Activated B cell treated with CpG ODN at 0.5 μM for 24 hours (primary cell): ENCODE measurements at regions not wholly inside any gene's neighbourhood (a gene's known extent, or its start where the extent isn't known, plus 50 kb on each side); places are given as distances from the start of the nearest gene placed in this dataset.
"Not testable (repeated sequence)": the region's sequence is repeated elsewhere in the genome, so short reads cannot be mapped to it uniquely, and the experiment has no call there.

Experiments used
- ATAC-seq: fragments of 200-7000 bp; cut with Tn5 transposase; one replicate; pipeline ENCODE4 v1.10.0; 2021; ENCODE audit warnings: low read depth, mild to moderate bottlenecking, moderate library complexity
- CTCF ChIA-PET: fragments of 350-600 bp; sonication (Branson Sonifier 250); formaldehyde crosslinking; loops from one replicate; lab custom pipeline; 2021; ENCODE audit warnings: antibody characterized with exemption; lab: Charles Lee
- POLR2A ChIA-PET: fragments of 350-600 bp; sonication (Branson Sonifier 250); formaldehyde crosslinking; loops from one replicate; lab custom pipeline; 2021; ENCODE audit warnings: antibody characterized with exemption; lab: Charles Lee
- DNase-seq: peaks from one replicate; pipeline ENCODE4 v3.0.0; 2022
- H3K27ac Mint-ChIP-seq: one replicate; pipeline ENCODE4 v1.8.0; 2020; ENCODE audit warnings: mixed read lengths
- H3K27me3 Mint-ChIP-seq: one replicate; pipeline ENCODE4 v1.8.0; 2021; ENCODE audit warnings: mixed read lengths
- H3K36me3 Mint-ChIP-seq: one replicate; pipeline ENCODE4 v1.8.0; 2021; ENCODE audit warnings: low read depth, mixed read lengths
- H3K4me1 Mint-ChIP-seq: one replicate; pipeline ENCODE4 v1.8.0; 2021; ENCODE audit warnings: mixed read lengths
- H3K4me3 Mint-ChIP-seq: one replicate; pipeline ENCODE4 v1.8.0; 2020; ENCODE audit warnings: mild to moderate bottlenecking, mixed read lengths
- H3K9me3 Mint-ChIP-seq: one replicate; pipeline ENCODE4 v1.8.0; 2020; ENCODE audit warnings: mixed read lengths
- CTCF ChIP-seq: fragments of 200-600 bp; IDR thresholded peaks from one replicate; pipeline ENCODE4 v1.8.0; 2022; ENCODE audit warnings: antibody characterized with exemption, mild to moderate bottlenecking
- intact Hi-C: fragments of 100-400 bp; cut with micrococcal nuclease; formaldehyde crosslinking; loops from one replicate; pipeline ENCODE4 v1.15.1; 2024

DNA sequence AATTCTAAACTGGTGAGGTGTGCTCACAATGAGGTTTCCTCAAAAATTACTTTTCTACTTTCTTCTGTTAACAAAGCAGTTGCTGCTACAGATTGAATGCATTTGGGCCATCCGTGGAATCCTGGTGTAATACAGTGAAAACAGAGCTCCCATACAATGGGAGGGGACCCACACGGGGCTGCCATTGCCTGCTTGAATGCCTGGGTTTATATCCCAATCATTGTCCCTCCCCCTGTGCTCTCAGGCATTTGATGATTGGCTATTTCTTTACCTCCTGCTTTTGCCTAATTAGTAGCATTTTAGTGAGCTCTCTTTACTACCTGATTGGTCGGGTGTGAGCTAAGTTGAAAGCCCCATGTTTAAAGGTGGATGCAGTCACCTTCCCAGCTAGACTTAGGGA lies 52.9 kb upstream of the CSF1 start:
- ATAC-seq, H3K4me1 Mint-ChIP-seq, H3K36me3 Mint-ChIP-seq, DNase-seq, CTCF ChIA-PET, H3K4me3 Mint-ChIP-seq, H3K27ac Mint-ChIP-seq, POLR2A ChIA-PET, intact Hi-C loops, H3K9me3 Mint-ChIP-seq: not testable (repeated sequence)
- peaks cover 29% of the 10 kb centered on the region for H3K27me3 Mint-ChIP-seq

GRCh38 chr1:109855986-109856385 lies 54.7 kb upstream of the CSF1 start:
- H3K27me3 Mint-ChIP-seq = peaks cover 32% of the 10 kb centered on the region
- H3K36me3 Mint-ChIP-seq, H3K4me1 Mint-ChIP-seq, ATAC-seq, H3K4me3 Mint-ChIP-seq, CTCF ChIA-PET, H3K27ac Mint-ChIP-seq, H3K9me3 Mint-ChIP-seq, DNase-seq, intact Hi-C loops, POLR2A ChIA-PET: not testable (repeated sequence)

DNA sequence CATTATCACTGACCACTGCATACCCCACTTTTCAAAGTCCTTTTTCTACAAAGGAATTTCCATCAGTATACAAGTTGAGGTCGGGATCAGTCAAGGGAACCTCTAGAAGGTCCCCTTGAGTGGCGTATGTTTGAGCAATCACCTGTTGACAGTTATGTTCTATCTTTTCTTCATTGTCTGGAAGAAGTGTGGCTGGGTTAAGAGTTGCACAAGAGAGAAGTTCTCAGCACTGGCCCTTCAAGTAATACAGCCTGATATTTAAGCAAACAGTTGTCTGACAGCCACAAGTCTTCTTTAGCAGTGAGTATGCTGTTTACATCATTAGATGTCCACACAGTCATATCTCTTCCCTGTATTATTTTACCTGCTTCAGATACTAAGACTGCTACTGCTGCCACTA lies 56.7 kb upstream of the CSF1 start:
- H3K9me3 Mint-ChIP-seq, DNase-seq, CTCF ChIA-PET, POLR2A ChIA-PET, H3K36me3 Mint-ChIP-seq, H3K27ac Mint-ChIP-seq, H3K4me3 Mint-ChIP-seq, intact Hi-C loops, ATAC-seq, H3K4me1 Mint-ChIP-seq: not testable (repeated sequence)
- peaks cover 21% of the 10 kb centered on the region for H3K27me3 Mint-ChIP-seq

DNA sequence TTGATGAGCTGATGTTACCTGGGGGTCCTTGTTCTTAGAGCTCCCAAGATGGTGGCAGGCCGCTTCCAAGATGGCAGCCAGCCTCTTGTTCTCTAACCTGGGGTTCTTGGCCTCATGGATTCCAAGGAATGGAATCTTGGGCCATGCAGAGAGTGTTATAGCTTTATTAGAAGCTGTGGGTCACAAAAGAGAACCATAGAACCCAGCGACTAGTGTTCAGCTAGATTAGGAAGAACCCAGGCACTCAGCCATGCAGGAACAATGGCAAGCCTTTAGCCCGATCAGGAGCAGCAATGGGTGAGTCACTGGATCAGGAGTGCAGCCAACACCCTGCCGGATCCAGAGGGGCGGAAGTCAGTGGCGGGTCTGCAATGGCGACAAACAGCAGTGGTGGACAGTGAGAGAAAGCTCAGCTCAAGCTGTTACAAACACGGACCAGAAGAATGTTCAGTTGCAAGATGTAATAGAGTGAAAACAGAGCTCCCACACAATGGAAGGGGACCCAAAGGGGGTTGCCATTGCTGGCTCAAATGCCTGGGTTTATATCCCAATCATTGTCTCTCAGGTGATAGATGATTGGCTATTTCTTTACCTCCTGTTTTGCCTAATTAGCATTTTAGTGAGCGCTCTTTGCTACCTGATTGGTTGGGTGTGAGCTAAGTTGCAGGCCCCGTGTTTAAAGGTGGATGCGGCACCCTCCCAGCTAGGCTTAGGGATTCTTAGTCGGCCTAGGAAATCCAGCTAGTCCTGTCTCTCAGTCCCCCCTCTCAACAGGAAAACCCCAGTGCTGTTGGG lies 58.2 kb upstream of the CSF1 start:
- POLR2A ChIA-PET, intact Hi-C loops, H3K4me1 Mint-ChIP-seq, DNase-seq, ATAC-seq, H3K36me3 Mint-ChIP-seq, H3K27ac Mint-ChIP-seq, H3K9me3 Mint-ChIP-seq, CTCF ChIA-PET, H3K4me3 Mint-ChIP-seq: not testable (repeated sequence)
- H3K27me3 Mint-ChIP-seq = peaks cover 13% of the 10 kb centered on the region

DNA sequence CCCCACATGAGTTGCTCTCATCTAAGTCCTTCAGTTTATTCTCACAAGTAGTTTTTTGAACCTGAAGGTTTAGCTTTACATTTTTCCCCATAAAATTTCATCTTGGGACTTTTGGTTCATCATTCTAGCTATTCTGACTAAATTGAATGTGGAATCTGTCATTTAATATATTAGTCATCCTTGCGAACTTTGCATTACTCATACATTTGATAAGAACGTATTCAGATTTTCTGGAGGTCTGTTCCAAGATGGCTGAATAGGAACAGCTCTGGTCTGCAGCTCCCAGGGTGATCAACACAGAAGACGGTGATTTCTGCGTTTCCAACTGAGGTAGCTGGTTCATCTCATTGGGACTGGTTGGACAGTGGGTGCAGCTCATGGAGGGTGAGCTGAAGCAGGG lies 59.8 kb upstream of the CSF1 start:
- Mint-ChIP-seq H3K4me3 (no peak overlapping the region), H3K27me3 (peaks cover 3% of the 10 kb centered on the region), H3K4me1 (no peaks in the 10 kb centered on the region), H3K36me3 (no peaks in the 10 kb centered on the region), H3K9me3 (no peaks in the 10 kb centered on the region), H3K27ac (no peak overlapping the region)
- intact Hi-C loops = no loop called here
- ChIA-PET POLR2A (no interaction called here), CTCF (no interaction called here)
- no peak for DNase-seq
- TF ChIP-seq CTCF = no peak
- no peak for ATAC-seq

DNA sequence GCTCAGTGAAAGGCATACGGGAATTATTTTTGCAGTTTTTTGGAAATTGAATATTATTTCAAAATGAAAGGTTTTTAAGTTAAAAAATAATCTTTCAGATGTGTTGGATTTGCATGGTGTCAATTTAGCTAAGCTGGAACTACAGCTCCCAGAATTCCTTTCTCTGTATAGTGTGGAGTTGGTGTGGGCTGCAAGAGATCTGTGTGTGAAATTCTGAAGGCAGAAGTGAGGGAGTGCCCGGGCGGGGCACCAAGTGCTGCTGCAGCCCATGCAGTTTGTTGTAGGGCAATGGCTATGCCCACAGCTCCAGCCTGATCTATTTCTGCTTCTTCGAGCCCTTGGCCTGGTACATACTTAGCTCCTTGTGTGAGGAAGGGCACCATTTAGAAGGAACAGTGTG lies 60.5 kb upstream of the CSF1 start:
- intact Hi-C loops = no loop called here
- H3K27ac Mint-ChIP-seq = no peak overlapping the region
- no peaks in the 10 kb centered on the region for H3K9me3 Mint-ChIP-seq
- POLR2A ChIA-PET = no interaction called here
- no peak for TF ChIP-seq CTCF
- CTCF ChIA-PET = no interaction called here
- H3K27me3 Mint-ChIP-seq = peaks cover 3% of the 10 kb centered on the region
- H3K36me3 Mint-ChIP-seq = no peaks in the 10 kb centered on the region
- no peak overlapping the region for H3K4me3 Mint-ChIP-seq
- no peaks in the 10 kb centered on the region for H3K4me1 Mint-ChIP-seq
- no peak for DNase-seq
- ATAC-seq = no peak

DNA sequence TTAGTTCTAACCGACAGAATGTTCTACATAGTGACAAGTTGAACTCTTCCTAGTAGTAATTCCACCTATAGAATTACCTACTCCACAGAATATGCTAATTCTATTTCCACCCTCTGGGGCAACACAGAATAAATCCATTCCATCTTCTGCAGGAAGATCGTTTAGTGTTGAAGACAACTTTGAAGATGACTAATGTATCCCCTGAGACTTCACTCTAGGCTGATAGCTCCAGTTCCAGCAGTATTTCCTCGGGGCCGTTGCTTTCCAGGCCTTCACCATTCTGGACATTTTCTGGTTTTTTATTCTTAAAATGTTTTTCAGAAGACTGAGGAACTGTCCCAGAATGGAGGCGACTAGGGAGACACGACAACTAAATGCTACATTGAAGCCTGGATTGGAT lies 61.0 kb upstream of the CSF1 start:
- Mint-ChIP-seq H3K36me3 (no peaks in the 10 kb centered on the region), H3K9me3 (no peaks in the 10 kb centered on the region), H3K4me1 (no peaks in the 10 kb centered on the region), H3K27ac (no peak overlapping the region), H3K4me3 (no peak overlapping the region), H3K27me3 (peaks cover 3% of the 10 kb centered on the region)
- intact Hi-C loops = no loop called here
- DNase-seq = no peak
- ATAC-seq = no peak
- ChIA-PET POLR2A (no interaction called here), CTCF (no interaction called here)
- no peak for TF ChIP-seq CTCF
